Suppressor macrophage treated with lipopolysaccharide for 4 hours (primary cell): ENCODE measurements at regions not wholly inside any gene's neighbourhood (a gene's known extent, or its start where the extent isn't known, plus 50 kb on each side); places are given as distances from the start of the nearest gene placed in this dataset.
A peak's percentile ranks its signal among the peaks of the same experiment; 100 is the strongest.
"Not testable (repeated sequence)": the region's sequence is repeated elsewhere in the genome, so short reads cannot be mapped to it uniquely, and the experiment has no call there.

ENCODE experiments used
- DNase-seq: peaks from one replicate; pipeline ENCODE4 v3.0.0-alpha.2; 2020

GRCh38 chr20:2203436-2203835 lies 92.4 kb upstream of the TGM3 start:
- no peak for DNase-seq

- no peak for DNase-seq
Observed at GRCh38 chr20:2204021-2204420, 91.8 kb upstream of the TGM3 start.

- DNase-seq, result peak; percentile 90
Observed at GRCh38 chr20:2206957-2207769, 88.6 kb upstream of the TGM3 start.

GRCh38 chr20:2207770-2208097 lies 88.1 kb upstream of the TGM3 start:
- DNase-seq, result no peak

GRCh38 chr20:2208897-2209296 lies 86.9 kb upstream of the TGM3 start:
- no peak for DNase-seq

- peak; percentile 96 for DNase-seq
Observed at GRCh38 chr20:2210646-2211552, 84.9 kb upstream of the TGM3 start.

GRCh38 chr20:2212456-2213015 lies 83.3 kb upstream of the TGM3 start:
- DNase-seq, result peak; percentile 66

GRCh38 chr20:2213401-2213800 lies 82.4 kb upstream of the TGM3 start:
- DNase-seq, result no peak

GRCh38 chr20:2217857-2218539 lies 77.8 kb upstream of the TGM3 start:
- DNase-seq, result peak; percentile 93

GRCh38 chr20:2219481-2220006 lies 76.3 kb upstream of the TGM3 start:
- DNase-seq, result no peak

GRCh38 chr20:2220298-2220697 lies 75.5 kb upstream of the TGM3 start:
- no peak for DNase-seq

GRCh38 chr20:2221921-2222320 lies 73.9 kb upstream of the TGM3 start:
- DNase-seq, result peak; percentile 74

GRCh38 chr20:2223558-2224367 lies 72.0 kb upstream of the TGM3 start:
- DNase-seq, result no peak

GRCh38 chr20:2224368-2224639 lies 71.5 kb upstream of the TGM3 start:
- no peak for DNase-seq

GRCh38 chr20:2227285-2227684 lies 68.5 kb upstream of the TGM3 start:
- not testable (repeated sequence) for DNase-seq

GRCh38 chr20:2227861-2228260 lies 67.9 kb upstream of the TGM3 start:
- DNase-seq, result peak; percentile 42

- no peak for DNase-seq
Observed at GRCh38 chr20:2228926-2229325, 66.9 kb upstream of the TGM3 start.

GRCh38 chr20:2230726-2231488 lies 64.9 kb upstream of the TGM3 start:
- no peak for DNase-seq

GRCh38 chr20:2231701-2232100 lies 64.1 kb upstream of the TGM3 start:
- no peak for DNase-seq

GRCh38 chr20:2234598-2235191 lies 61.1 kb upstream of the TGM3 start:
- no peak for DNase-seq

- DNase-seq, result no peak
Observed at GRCh38 chr20:2236256-2236655, 59.5 kb upstream of the TGM3 start.
